HG03342 (cell line): ENCODE measurements at regions not wholly inside any gene's neighbourhood (a gene's known extent, or its start where the extent isn't known, plus 50 kb on each side); places are given as distances from the start of the nearest gene placed in this dataset.

Experiments used
- ATAC-seq: cut with Tn5 transposase; IDR thresholded peaks from one replicate; pipeline ENCODE4 v1.9.1; 2021; ENCODE audit warnings: mild to moderate bottlenecking, moderate library complexity; ENCODE audit not compliant: unreplicated experiment

DNA sequence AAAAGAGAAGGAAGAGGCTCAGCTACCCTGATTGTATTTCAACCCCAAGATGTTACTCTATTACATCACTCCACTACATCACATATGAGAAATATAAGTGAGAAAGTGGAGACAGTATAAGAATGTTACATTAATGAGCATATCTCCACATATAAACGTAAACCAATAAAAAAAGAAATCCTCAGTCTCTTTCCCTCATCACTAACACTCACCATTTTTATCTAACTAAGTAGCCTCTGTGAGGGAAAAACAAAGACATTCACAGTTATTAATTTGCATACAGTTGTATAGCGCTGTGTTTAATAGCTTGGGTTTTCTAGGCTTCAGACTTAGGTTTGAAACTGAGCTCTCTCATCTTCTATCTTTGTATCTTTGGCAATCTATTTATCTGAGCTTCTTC, 489.1 kb upstream of the LRRTM4 start:
- ATAC-seq = no peak

DNA sequence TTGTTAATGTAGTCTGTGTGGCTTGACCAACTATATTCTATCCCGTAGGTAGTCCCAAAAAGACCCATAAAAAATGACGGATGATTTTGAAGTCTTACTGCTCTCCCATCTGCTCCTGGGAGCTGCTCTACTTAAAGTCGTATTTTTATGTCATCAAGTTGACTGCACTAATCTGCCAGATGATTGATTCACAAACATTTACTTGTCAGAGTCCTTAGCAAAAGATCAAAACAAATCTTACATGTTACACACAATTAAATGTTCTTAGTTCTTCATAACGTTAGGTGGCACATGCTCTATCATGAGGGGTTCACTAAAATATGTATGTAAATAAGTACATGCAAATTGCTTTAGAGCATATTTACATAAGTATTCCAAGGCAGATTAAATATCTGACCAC, 498.3 kb upstream of the LRRTM4 start:
- ATAC-seq = no peak

GRCh38 chr2:78023356-78023755, 501.2 kb upstream of the LRRTM4 start:
- no peak for ATAC-seq

GRCh38 chr2:78024996-78025395, 502.8 kb upstream of the LRRTM4 start:
- no peak for ATAC-seq

DNA sequence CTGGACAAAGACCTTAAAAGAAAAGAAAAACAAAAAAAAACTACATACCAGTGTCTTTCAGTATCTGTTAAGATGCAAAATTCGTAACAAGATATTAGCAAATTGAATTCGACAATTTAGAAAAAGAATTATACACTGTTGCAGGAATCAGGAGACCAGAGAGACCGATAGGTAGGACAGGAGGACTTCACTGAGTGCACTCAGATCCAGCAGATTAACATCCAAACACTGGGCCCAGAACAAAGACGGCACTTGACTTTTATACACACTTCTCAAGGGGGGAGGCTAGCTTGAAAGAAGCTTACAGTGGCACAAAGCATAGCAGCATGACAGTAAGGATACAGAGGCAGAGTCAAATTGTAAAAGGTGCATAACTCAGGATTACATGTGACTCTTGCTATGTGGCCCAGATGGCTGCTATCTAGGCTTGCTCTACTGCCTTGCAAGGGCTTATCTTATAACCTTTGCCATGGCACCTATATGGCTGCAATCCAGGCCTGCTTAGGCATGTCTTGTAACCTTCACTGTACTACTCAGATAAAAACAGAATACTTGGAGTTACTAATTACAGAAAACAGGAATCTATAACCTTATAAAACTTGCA, 507.3 kb upstream of the LRRTM4 start:
- ATAC-seq = no peak

DNA sequence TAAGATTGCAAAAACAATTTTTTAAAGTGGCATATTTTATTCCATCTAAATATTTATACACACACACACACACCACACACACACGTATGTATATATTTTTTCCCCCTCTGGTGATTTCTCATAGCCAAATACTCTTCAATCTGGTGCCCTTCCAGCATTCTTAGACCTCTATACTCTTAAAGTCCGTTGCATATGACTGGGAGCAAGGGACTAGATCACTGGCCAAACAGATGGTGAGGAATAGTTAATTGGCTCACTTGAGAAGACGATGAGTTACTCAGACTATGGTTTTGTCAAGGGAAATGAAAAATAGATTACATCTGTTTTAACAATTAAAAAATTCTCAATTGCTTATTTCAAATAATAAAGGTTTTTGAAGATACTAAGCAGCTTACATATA, 512.5 kb upstream of the LRRTM4 start:
- no peak for ATAC-seq

DNA sequence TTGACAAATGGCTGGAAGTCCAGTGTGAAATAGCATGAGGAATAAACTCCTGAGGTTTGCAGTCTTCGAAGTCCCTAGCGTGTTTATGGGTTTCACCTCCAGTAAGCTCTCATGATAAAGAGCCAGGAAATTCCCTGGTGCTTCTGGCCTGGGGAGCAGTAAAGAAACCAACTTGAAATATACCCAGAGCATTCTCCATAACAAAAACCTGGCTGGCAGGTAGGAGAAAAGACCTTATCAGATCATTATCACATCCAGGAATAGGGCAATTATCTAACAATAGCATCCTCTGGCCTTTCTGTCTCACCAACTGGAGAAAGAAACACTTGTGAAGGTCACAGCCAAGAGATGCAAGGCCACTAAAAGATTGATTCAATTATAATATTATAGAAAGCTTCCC, 513.6 kb upstream of the LRRTM4 start:
- ATAC-seq = no peak

- no peak for ATAC-seq
Observed at GRCh38 chr2:78051480-78051879, 529.3 kb upstream of the LRRTM4 start.

DNA sequence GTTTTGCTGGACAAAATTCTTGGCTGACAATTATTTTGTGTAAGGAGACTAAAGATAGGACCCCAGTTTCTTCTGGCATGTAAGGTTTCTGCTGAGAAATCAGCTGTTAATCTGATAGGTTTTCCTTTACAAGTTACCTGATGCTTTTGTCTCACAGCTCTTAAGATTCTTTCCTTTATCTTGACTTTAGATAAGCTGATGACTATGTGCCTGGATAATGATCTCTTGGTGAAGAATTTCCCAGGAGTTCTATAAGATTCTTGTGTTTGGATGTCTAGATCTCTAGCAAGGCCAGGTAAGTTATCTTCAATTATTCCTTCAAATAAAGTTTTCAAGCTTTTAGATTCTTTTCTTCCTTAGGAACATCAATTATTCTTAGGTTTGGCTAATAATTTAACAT, 534.8 kb upstream of the LRRTM4 start:
- ATAC-seq = no peak

DNA sequence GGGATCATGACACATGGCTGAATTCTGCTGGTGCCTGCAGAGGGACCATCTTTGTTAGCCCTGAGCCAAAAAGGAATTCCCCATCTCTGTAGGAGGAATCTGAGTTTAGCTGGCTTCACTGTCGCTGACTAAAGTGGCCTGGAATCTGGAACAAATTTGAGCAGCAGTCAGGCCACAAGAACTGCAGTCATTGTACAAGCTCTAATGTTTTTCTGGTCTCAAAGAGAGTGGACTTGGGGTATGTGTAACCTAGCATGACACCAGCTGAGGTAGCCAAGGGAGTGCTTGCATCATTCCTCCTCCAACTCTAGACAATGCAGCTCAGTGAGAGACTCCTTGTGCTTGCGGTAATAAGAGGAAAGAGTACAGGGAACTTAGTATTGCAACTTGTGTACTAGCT, 539.1 kb upstream of the LRRTM4 start:
- ATAC-seq = no peak

DNA sequence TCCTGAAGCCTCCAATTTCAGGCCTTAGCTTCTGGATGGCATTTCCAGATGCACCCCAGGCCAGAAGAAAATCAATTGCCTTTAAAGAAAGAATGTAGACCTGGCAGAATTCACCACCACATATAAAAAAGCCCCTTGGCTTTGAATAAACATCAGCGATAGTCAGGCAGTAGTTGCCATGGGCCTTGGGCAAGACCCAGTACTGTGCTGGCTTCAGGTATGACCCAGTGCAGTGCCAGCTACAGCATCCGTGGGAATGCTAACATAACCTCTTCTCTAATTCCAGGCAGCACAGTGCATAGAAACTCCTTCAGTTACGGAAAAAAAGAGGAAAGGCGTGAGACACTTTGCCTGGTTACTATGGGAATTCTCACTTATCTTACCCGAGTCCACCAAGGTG, 539.6 kb upstream of the LRRTM4 start:
- no peak for ATAC-seq

GRCh38 chr2:78063246-78064020, 541.3 kb upstream of the LRRTM4 start:
- no peak for ATAC-seq

GRCh38 chr2:78065366-78065765, 543.2 kb upstream of the LRRTM4 start:
- ATAC-seq = no peak

DNA sequence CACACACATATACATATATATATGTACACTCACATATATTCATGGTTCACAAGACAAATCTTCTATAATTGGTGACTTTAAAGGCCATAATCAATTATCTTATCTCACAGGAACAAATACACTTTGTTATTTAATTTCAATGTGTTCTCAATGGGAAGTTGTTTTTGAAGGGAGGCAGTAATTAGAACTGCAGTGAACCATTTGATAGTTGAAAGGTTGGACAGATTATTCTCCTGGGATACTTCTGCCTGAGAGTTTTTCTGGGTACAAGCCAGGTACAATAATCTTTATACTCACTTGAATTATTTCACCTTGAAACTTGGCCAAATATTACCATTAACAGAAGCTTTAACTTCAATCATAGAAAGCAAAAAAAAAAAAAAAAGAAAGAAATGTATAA, 546.6 kb upstream of the LRRTM4 start:
- ATAC-seq = no peak

DNA sequence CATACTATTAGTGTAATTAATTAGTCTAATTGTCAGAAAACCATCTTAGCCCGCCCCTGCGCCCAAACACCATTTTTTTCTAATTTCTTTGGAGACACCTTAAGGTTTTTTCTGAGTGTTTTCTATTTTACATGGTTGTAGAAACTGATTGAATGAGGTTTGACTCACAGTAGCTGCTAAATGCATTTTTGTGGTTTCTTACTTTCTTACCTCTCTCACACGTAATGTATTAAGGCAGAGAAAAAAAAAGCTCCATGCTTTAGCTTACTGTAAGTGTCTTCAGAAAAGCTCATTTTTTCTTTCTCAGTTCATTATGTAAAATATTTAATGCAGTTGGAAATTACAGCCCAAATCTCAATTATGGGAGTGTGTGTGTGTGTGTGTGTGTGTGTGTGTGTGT, 548.5 kb upstream of the LRRTM4 start:
- no peak for ATAC-seq

- no peak for ATAC-seq
Observed at GRCh38 chr2:78077633-78078032, 555.5 kb upstream of the LRRTM4 start.

DNA sequence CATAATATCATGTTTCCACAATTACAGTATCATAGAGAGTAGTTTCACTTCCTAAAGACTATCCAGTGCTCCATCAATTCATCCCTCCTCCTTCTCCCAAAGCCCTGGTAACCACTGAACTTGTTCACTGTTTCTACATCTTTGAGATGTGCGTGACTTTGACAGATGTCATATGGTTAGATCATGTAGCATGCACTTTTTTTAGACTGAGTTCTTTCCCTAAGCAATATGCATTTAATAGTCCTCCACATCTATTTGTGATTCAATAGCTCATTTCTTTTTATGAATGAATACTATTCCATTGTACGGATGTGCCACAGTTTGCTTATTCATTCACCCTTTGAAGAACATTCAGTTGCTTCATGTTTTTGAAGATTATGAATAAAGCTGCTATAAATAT, 560.4 kb upstream of the LRRTM4 start:
- no peak for ATAC-seq

GRCh38 chr2:78093436-78093835, 571.3 kb upstream of the LRRTM4 start:
- ATAC-seq = no peak

DNA sequence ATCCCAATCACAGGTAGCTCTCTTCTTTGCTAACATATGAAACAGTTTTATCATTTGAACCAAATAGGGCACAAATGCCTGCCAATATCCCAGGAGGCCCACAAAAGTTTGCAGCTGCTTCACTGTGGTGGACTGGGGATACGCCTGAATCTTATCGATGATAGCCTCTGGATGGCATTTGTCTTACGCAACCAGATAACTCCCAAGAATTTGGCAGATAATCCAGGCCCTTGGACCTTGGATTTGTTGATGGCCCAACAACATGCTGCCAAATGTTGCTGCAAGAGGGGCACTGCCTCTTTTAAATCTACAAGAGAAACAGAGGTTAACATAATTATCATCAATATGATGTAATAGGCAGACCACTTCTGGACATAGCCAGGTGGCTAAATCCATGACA, 587.1 kb upstream of the LRRTM4 start:
- no peak for ATAC-seq

- no peak for ATAC-seq
Observed at GRCh38 chr2:78115291-78115690, 593.1 kb upstream of the LRRTM4 start.

- ATAC-seq = no peak
Observed at GRCh38 chr2:78118037-78118436, 595.9 kb upstream of the LRRTM4 start.

- ATAC-seq = no peak
Observed at GRCh38 chr2:78120275-78120674, 598.1 kb upstream of the LRRTM4 start.

DNA sequence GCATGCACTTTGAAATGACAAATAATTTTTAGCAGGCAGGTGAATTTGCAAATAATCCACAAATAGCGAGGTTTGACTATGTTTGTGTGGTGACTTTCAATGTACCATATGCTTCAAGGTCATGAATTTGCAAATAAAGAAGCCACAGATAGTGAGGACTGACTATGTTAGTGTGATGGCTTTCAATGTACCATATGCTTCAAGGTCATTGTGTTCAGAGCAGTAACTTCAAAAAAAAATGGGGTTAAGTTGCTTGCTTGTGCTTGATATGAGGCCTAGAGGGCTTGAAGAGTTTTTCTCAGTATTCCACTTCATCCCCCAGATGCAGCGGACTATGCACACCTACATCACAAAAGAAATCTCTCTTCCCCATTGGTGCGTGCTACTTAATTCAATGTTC, 602.9 kb upstream of the LRRTM4 start:
- ATAC-seq = no peak
